ENCODE measurements at regions not wholly inside any gene's neighbourhood (a gene's known extent, or its start where the extent isn't known, plus 50 kb on each side); places are given as distances from the start of the nearest gene placed in this dataset.

- TF ChIP-seq, protein P1, sequence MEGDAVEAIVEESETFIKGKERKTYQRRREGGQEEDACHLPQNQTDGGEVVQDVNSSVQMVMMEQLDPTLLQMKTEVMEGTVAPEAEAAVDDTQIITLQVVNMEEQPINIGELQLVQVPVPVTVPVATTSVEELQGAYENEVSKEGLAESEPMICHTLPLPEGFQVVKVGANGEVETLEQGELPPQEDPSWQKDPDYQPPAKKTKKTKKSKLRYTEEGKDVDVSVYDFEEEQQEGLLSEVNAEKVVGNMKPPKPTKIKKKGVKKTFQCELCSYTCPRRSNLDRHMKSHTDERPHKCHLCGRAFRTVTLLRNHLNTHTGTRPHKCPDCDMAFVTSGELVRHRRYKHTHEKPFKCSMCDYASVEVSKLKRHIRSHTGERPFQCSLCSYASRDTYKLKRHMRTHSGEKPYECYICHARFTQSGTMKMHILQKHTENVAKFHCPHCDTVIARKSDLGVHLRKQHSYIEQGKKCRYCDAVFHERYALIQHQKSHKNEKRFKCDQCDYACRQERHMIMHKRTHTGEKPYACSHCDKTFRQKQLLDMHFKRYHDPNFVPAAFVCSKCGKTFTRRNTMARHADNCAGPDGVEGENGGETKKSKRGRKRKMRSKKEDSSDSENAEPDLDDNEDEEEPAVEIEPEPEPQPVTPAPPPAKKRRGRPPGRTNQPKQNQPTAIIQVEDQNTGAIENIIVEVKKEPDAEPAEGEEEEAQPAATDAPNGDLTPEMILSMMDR (IDR thresholded peaks at IDR 0.05; ENCODE audit: partially characterized antibody, unreplicated experiment), result no peak
- no peak for DNase-seq
- peaks cover 2% of the 10 kb centered on the region for H3K4me1 Mint-ChIP-seq (ENCODE audit: low read depth, unreplicated experiment)
- H3K9me3 Mint-ChIP-seq (ENCODE audit: unreplicated experiment), result no peaks in the 10 kb centered on the region
- no peaks in the 10 kb centered on the region for H3K27me3 Mint-ChIP-seq (ENCODE audit: unreplicated experiment)
- no peak overlapping the region for H3K4me3 Mint-ChIP-seq (ENCODE audit: unreplicated experiment)
- no peaks in the 10 kb centered on the region for H3K36me3 Mint-ChIP-seq (ENCODE audit: unreplicated experiment)
- H3K27ac Mint-ChIP-seq (ENCODE audit: unreplicated experiment), result no peak overlapping the region
Measured at GRCh38 chr3:17802950-17803349, 60.5 kb upstream of the TBC1D5 start.

- DNase-seq, result no peak
- Mint-ChIP-seq H3K4me3 (ENCODE audit: unreplicated experiment) (no peak overlapping the region), H3K9me3 (ENCODE audit: unreplicated experiment) (no peaks in the 10 kb centered on the region), H3K36me3 (ENCODE audit: unreplicated experiment) (no peaks in the 10 kb centered on the region), H3K4me1 (ENCODE audit: low read depth, unreplicated experiment) (peaks cover 2% of the 10 kb centered on the region), H3K27ac (ENCODE audit: unreplicated experiment) (no peak overlapping the region), H3K27me3 (ENCODE audit: unreplicated experiment) (no peaks in the 10 kb centered on the region)
- TF ChIP-seq, protein P1 (IDR thresholded peaks at IDR 0.05; ENCODE audit: partially characterized antibody, unreplicated experiment), result no peak
Measured at GRCh38 chr3:17801131-17801530, 58.7 kb upstream of the TBC1D5 start.

DNA sequence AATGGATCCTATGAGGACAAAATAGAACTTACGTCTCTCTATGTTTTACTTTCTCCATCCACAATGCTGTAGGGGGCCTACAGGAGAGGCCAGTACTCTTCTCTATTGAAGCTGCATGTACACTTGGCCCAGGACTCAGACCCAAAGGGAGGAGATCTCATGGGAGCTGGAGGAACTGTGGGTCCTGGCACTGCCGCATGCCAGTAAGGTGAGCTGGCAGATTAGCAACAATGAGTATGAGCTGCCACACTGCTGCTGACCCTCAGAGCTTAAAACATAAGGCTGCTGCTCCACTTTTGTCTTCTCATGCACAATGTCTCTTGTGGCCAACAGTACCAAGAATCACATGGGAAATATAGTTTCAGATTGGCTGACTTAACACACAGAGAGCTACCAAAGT is 57.8 kb upstream of the TBC1D5 start:
- no peaks in the 10 kb centered on the region for H3K9me3 Mint-ChIP-seq (ENCODE audit: unreplicated experiment)
- no peak overlapping the region for H3K27ac Mint-ChIP-seq (ENCODE audit: unreplicated experiment)
- no peak for DNase-seq
- H3K36me3 Mint-ChIP-seq (ENCODE audit: unreplicated experiment), result no peaks in the 10 kb centered on the region
- TF ChIP-seq, protein P1 (IDR thresholded peaks at IDR 0.05; ENCODE audit: partially characterized antibody, unreplicated experiment), result no peak
- H3K4me3 Mint-ChIP-seq (ENCODE audit: unreplicated experiment), result no peak overlapping the region
- peaks cover 2% of the 10 kb centered on the region for H3K4me1 Mint-ChIP-seq (ENCODE audit: low read depth, unreplicated experiment)
- no peaks in the 10 kb centered on the region for H3K27me3 Mint-ChIP-seq (ENCODE audit: unreplicated experiment)

DNA sequence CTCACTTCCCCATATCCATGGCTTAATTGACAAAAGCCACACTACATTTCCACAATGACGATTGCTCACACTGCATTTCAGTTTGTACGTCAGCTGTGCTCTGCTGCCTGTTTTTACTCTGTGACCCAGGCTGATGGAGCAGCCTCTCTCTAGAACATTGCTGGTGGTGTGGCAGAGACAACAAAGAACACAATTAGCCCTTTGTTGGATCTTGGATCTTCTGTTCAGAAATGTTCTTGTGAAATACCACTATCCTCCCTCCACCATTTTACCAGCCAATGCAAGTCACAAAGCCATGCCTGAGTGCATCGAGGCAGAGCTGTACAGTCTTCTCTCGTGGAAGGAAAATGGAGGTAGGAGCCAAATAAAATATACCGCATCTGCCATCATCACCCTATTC is 56.9 kb upstream of the TBC1D5 start:
- H3K36me3 Mint-ChIP-seq (ENCODE audit: unreplicated experiment), result no peaks in the 10 kb centered on the region
- peaks cover 2% of the 10 kb centered on the region for H3K4me1 Mint-ChIP-seq (ENCODE audit: low read depth, unreplicated experiment)
- no peak for DNase-seq
- H3K9me3 Mint-ChIP-seq (ENCODE audit: unreplicated experiment), result no peaks in the 10 kb centered on the region
- TF ChIP-seq, protein P1 (IDR thresholded peaks at IDR 0.05; ENCODE audit: partially characterized antibody, unreplicated experiment), result no peak
- no peak overlapping the region for H3K27ac Mint-ChIP-seq (ENCODE audit: unreplicated experiment)
- H3K27me3 Mint-ChIP-seq (ENCODE audit: unreplicated experiment), result no peaks in the 10 kb centered on the region
- no peak overlapping the region for H3K4me3 Mint-ChIP-seq (ENCODE audit: unreplicated experiment)

GRCh38 chr3:17798000-17798399 is 55.6 kb upstream of the TBC1D5 start:
- no peak for DNase-seq
- Mint-ChIP-seq H3K27ac (ENCODE audit: unreplicated experiment) (no peak overlapping the region), H3K9me3 (ENCODE audit: unreplicated experiment) (no peaks in the 10 kb centered on the region), H3K4me3 (ENCODE audit: unreplicated experiment) (no peak overlapping the region), H3K36me3 (ENCODE audit: unreplicated experiment) (no peaks in the 10 kb centered on the region), H3K27me3 (ENCODE audit: unreplicated experiment) (no peaks in the 10 kb centered on the region), H3K4me1 (ENCODE audit: low read depth, unreplicated experiment) (peaks cover 2% of the 10 kb centered on the region)
- TF ChIP-seq, protein P1 (IDR thresholded peaks at IDR 0.05; ENCODE audit: partially characterized antibody, unreplicated experiment), result no peak

All from glutamatergic neuron (in vitro differentiated cells).